GM19099 (cell line): ENCODE measurements at regions not wholly inside any gene's neighbourhood (a gene's known extent, or its start where the extent isn't known, plus 50 kb on each side); places are given as distances from the start of the nearest gene placed in this dataset.

Source experiments
- POLR2A ChIP-seq: IDR thresholded peaks from 3 replicates; pipeline ENCODE4 v1.6.1; 2011; ENCODE audit warnings: low read depth; ENCODE audit not compliant: insufficient read length; ENCODE audit errors: extremely low read depth

DNA sequence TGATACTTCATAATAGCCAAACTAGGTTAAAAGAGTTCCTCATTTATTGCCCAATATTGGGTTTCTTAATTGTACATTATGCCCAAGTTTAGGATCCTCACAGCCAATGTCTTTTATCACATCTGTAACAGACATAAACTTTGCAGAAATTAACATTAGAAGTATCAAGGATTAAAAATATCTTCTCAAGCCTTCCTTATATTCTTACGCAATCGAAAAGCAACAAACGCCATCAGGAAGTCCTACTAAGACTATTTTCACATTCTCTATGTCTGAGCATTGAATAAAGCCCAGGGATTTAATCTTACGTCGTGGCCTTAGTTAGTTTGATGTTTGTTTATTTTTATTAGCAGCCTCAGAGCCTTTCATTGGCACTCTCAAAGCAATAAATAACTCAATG lies 1660.4 kb upstream of the MIR17HG start:
- TF ChIP-seq POLR2A = no peak

DNA sequence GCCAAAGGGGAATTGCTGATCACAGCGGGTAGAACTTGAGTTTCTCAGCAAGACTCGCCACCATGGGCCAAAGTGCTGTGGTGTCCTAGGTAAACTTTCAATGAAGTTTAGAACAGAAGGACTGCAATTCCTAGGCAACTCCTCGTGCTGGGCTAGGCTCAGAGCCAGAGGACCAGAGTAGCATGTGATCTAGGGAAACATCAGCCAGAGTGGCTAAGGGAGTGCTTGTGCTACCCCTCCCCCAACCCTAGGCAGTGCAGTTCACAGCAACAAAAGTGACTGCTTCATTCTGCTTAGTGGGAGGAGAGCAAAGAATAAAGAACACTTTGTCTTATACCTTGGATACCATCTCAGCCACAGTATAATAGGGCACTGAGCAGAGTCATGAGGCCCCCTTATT lies 1658.6 kb upstream of the MIR17HG start:
- no peak for TF ChIP-seq POLR2A

- no peak for TF ChIP-seq POLR2A
Observed at GRCh38 chr13:89694451-89694850, 1653.0 kb upstream of the MIR17HG start.

DNA sequence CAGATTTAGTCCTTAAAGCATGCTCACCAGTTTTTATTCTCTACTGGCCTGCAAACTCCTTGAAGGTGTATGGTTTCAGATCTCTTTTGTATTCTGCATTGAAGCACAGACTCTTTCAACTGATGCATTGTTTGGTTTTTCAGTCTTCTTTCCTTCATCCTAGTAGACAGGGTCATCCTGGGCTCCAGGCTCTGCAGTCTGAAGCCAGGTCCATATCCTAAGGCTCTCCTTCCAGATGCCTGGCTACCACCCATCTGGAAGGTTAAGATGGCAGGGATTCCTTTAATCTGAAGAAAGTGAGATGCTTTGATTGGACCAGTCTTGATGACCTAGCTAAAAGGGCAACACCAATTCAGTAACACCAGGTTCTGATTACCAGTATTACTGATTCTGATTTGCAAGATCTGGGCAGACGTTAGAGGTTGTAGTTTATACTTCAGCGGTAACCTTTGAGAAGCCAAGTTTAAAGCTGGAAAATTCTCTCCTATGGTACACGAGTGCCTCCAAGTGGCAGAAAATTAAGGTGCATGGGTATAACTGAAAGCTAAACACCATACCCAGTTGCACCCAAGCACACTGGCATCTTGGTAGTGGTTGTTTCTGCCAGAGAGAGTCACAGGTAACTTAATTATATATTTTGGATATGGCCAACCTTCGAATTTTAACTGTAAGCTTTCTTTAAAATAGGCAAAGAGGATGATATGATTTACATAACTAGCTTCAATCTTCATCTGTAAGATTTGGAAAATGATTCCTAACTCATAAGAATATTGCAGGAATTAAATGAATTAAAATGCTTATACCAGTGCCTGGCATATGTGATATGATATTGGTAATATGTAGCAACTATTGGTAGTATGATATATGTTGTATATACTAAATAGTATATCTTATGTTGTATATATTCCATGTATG lies 1651.9 kb upstream of the MIR17HG start:
- TF ChIP-seq POLR2A = no peak

DNA sequence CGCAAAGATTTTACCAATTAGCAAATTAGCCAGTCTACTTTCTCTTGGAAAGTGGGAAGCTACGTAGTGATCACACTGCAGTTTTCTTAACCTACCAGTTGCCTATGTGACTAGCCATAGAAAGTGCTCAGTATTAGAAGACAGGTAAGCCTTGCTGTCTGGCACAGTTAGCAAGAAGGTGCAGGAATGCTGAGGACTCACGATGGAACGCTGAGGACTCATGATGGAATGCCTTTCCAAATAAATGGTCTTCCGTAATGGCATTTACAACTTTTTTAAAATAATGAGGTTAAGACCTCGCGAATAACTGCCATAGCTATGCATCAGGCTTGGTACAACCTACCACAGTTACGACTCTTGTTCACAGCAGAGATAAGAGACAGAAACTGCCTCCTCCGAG lies 1645.6 kb upstream of the MIR17HG start:
- no peak for TF ChIP-seq POLR2A

DNA sequence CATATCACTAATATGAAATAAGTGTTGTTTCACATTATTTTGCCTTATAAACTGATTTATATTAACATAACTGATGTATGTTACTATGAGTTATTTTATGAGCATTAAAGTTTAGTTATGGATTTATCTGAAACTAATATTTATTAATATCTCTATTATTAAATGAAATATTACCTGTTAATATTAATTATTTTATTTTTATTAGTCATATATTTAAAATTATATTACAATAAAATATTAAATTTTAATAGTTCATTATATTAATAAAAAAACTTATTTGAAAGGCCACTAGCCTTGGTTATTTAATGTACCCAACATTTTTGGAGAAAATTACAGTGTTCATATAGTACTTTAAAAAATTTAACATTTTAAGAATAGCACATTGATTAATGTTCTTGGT lies 1643.4 kb upstream of the MIR17HG start:
- no peak for TF ChIP-seq POLR2A

- TF ChIP-seq POLR2A = no peak
Observed at GRCh38 chr13:89708013-89708412, 1639.5 kb upstream of the MIR17HG start.

GRCh38 chr13:89721216-89721615 lies 1626.3 kb upstream of the MIR17HG start:
- TF ChIP-seq POLR2A = no peak

DNA sequence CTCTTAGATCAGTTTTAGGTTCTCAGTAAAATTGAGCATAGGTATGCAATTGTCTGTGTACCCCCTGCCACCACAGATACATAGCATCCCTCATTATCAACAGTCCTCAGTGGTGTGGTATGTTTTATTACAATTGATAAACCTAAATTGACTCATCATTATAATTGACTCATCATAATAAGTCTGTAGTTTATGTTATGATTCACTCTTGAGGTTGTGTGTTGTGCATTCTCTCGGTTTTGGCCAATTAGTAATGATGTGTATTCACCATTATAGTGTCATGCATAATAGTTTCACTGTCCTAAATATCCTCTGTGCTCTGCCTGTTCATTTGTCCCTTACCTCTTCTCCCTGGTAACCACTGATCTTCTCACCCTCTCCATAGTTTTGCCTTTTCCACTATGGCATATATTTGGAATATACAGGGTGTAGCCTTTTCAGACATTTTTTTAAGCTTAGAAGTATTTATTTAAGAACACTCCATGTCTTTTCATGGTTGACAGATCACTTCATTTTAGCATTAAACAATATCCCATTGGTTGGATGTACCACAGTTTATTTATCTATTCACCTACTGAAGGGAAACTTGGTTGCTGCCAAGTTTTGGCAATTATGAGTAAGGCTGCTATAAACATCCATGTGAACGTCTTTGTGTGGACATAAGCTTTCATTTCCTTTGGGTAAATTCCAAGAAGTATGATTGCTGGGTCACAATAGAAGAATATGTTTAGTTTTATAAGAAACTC lies 1620.6 kb upstream of the MIR17HG start:
- no peak for TF ChIP-seq POLR2A

DNA sequence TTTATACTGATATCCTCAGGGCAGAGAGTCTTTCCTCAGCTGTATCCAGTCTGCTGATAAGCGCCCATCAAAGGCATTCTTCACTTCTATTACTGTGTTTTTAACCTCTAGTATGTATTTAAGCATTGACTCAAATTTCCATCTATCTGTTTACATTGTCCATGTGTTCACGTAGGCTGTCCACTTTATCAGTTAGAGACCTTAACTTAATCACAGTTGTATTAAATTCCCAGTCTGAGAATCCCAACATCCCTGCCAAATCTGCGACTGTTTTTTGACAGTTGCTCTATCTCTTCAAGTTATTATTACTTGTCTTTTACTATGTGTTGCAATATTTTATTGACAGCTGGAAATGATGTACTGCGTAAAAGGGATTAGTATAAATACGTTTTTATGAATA lies 1613.7 kb upstream of the MIR17HG start:
- no peak for TF ChIP-seq POLR2A

DNA sequence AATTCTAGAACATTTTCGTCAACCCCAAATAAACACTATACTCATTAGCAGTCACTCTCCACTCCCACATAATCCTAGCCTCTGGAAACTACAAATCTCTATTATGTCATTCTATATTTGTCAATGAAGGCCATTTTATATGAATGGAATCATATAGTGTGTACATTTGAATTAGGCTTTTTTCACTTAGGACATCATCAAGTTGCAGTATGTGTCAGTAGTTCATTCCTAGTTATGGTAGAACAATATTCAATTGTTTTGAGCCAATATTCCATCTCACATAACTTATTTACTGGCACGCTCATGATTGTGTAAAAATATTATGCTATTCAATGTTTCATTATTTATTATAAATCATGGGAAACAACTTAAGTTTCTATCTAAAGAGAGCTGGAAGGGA lies 1610.4 kb upstream of the MIR17HG start:
- no peak for TF ChIP-seq POLR2A

DNA sequence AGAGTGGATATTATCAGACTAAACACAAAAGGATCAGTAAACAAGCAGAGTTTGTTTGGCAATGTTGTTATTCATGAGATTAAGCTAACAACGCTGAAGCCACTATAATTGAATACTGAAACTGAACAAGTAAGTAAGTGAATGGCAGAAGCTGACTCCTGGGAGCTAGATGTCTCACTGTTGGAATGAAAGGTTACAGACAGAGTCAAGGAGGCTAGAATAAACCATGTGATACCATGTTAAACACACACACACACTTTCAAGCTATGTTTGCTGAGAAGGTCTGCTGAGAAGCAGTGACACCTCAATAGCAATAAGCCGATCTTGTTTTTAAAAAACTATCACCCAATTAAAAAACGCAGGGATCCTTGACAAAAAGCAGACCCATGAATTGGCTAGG lies 1609.4 kb upstream of the MIR17HG start:
- no peak for TF ChIP-seq POLR2A

GRCh38 chr13:89740994-89741685 lies 1606.3 kb upstream of the MIR17HG start:
- TF ChIP-seq POLR2A = no peak

DNA sequence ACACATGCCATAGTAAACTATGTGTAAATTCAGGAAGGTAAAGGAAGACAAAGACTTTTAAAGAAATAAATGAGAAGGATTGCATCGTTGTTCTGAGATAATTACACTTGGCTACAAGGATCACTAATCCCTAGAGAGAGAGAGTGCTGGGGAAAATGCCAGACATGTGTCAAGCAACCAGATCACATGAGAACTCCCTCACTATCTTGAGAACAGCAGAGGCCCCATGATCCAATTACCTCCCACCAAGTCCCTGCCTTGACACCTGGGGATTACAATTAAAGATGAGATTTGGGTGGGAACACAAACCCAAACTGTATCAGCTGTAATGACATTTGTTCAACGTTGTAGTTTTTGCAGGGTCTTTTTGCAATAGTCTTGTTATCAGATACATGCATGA lies 1600.9 kb upstream of the MIR17HG start:
- TF ChIP-seq POLR2A = no peak

DNA sequence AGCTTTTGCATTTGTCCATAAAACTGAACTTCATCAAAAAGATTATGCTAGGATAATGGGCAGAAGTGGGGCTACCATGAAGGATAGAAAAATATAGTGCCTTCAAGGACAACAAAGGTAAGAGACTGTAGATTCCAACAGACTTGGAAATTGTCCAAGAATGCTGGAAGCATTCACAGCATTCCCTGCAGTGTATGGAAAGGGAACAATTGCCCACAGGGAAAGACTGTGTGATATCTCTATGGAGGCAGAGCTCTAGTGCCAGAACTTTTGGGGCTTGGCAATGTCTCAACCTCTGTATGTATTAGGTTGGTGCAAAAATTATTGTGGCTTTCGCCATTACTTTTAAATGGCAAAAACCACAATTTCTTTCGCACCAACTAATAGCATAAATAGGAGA lies 1598.8 kb upstream of the MIR17HG start:
- TF ChIP-seq POLR2A = no peak
